Sigmoid colon (tissue), 6 donors: ENCODE measurements at regions not wholly inside any gene's neighbourhood (a gene's known extent, or its start where the extent isn't known, plus 50 kb on each side); places are given as distances from the start of the nearest gene placed in this dataset.

Experiments used
- DNase-seq: peaks from one replicate; pipeline ENCODE4 v3.0.0-alpha.2; 2019
- H3K27ac ChIP-seq, 4 donors: fragments of 200-600 bp; sonication (generic); one replicate each; pipeline ENCODE4 v1.5.1; 2016 to 2019; ENCODE audit warnings: mild to moderate bottlenecking in 1 of 4
- H3K27me3 ChIP-seq, 3 donors: fragments of 200-600 bp; sonication (generic); one replicate each; pipeline ENCODE4 v1.5.1; 2019; ENCODE audit warnings: mild to moderate bottlenecking in 1 of 3
- H3K36me3 ChIP-seq, 4 donors: fragments of 200-600 bp; sonication (generic); one replicate each; pipeline ENCODE4 v1.5.1; 2016 to 2019
- H3K4me1 ChIP-seq, 4 donors: fragments of 200-600 bp; sonication (generic); one replicate each; pipeline ENCODE4 v1.5.1; 2017 to 2019
- H3K4me3 ChIP-seq, 4 donors: fragments of 200-600 bp; sonication (generic); one replicate each; pipeline ENCODE4 v1.5.1; 2017 to 2019; ENCODE audit warnings: mild to moderate bottlenecking in 2 of 4, moderate library complexity in 1 of 4
- H3K9me3 ChIP-seq, 4 donors: fragments of 200-600 bp in 3 of 4; sonication (generic) in 3 of 4; one replicate each; pipeline versions ENCODE4 v1.5.1 to v1.6.1; 2013 to 2019
- EP300 ChIP-seq, 4 donors: sonication (generic); formaldehyde crosslinking; IDR thresholded peaks; one replicate each; pipeline ENCODE4 v1.6.1; 2017; ENCODE audit warnings: antibody characterized with exemption in 4 of 4
- POLR2A ChIP-seq, 2 donors: fragments of 450-650 bp; IDR thresholded peaks; one replicate each; pipeline ENCODE4 v1.6.1; 2016; ENCODE audit warnings: antibody characterized with exemption in 2 of 2, mild to moderate bottlenecking in 2 of 2, moderate library complexity in 2 of 2
- POLR2AphosphoS5 ChIP-seq, 4 donors: sonication (generic); formaldehyde crosslinking; IDR thresholded peaks; one replicate each; pipeline ENCODE4 v1.6.1; 2017; ENCODE audit warnings: antibody characterized with exemption in 4 of 4
- WGBS, 2 donors: extraction: QIAGEN DNeasy Blood & Tissue Kit; methylation state at CpG; one replicate each; pipeline ENCODE4 v1.1.7; 2013; 5-methylcytosine and 5-hydroxymethylcytosine counted together
- intact Hi-C: fragments of 100-400 bp; cut with DNase I; formaldehyde crosslinking; loops from one replicate; pipeline ENCODE4 v1.15.1; 2023
- TF ChIP-seq, protein P1 (sequence below), 4 experiments: fragments of 450-650 bp in 3 of 4; fragments of 200-600 bp in 1 of 4; IDR thresholded peaks; one replicate each; pipeline ENCODE4 v1.5.1; 2016 to 2019; ENCODE audit warnings: antibody characterized with exemption in 4 of 4, mild to moderate bottlenecking in 3 of 4, moderate library complexity in 2 of 4
- donor health status: healthy with polysubstance abuse.
- donor health status: healthy.

DNA sequence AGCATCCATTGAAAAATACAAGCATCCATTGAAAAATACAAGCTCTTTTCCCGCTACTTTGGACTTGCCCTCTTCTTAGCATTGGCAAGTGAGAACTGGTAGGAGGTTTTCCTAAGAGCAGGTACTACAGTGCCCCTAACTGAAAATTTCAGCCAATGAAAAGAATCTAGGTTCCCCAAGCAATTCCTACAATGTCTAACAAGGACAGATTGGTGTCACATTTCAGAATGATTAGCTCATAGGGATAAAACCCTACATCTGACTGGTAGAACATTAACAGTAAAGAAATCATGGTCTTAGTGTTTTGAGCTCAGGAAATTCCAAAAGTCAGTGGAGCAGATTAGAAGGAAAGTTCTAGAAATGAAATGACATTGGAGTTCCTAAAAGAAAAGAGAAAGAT is 68.6 kb upstream of the QRFPR start:
- H3K4me3 ChIP-seq = no peak overlapping the region
- no peak overlapping the region for H3K27ac ChIP-seq
- WGBS, 2 donors = 98% methylated on average over 1 of the region's 1 CpG
- TF ChIP-seq, protein P1, sequence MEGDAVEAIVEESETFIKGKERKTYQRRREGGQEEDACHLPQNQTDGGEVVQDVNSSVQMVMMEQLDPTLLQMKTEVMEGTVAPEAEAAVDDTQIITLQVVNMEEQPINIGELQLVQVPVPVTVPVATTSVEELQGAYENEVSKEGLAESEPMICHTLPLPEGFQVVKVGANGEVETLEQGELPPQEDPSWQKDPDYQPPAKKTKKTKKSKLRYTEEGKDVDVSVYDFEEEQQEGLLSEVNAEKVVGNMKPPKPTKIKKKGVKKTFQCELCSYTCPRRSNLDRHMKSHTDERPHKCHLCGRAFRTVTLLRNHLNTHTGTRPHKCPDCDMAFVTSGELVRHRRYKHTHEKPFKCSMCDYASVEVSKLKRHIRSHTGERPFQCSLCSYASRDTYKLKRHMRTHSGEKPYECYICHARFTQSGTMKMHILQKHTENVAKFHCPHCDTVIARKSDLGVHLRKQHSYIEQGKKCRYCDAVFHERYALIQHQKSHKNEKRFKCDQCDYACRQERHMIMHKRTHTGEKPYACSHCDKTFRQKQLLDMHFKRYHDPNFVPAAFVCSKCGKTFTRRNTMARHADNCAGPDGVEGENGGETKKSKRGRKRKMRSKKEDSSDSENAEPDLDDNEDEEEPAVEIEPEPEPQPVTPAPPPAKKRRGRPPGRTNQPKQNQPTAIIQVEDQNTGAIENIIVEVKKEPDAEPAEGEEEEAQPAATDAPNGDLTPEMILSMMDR (IDR thresholded peaks at IDR 0.05) = no peak
- TF ChIP-seq POLR2A (IDR thresholded peaks at IDR 0.05) (no peak), EP300 (IDR thresholded peaks at IDR 0.05) (no peak), POLR2AphosphoS5 (IDR thresholded peaks at IDR 0.05) (no peak)
- H3K4me1 ChIP-seq = no peaks in the 10 kb centered on the region
- no peaks in the 10 kb centered on the region for H3K9me3 ChIP-seq
- intact Hi-C loops = no loop called here
- DNase-seq = no peak
- no peaks in the 10 kb centered on the region for H3K27me3 ChIP-seq
- no peaks in the 10 kb centered on the region for H3K36me3 ChIP-seq

DNA sequence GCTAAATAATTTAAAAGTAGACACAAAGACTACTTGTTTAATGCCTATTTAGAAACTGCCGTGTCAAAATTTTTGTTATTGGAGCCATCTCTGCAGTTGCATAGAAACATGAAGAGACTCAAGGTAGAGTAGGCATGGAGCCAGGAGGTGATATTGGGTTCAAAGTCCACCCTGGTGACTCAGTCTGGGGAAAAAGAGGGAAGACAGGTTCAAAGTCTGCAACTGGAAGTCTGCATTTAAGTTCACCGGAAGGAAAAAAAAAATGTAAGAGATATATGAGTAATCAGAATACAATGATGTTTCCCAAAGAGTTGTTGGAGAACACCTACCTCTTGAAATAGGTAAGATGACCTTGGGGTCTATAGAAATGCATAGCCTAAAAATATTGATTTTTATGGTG is 67.4 kb upstream of the QRFPR start:
- TF ChIP-seq POLR2AphosphoS5 (IDR thresholded peaks at IDR 0.05) = no peak
- no peak for TF ChIP-seq POLR2A (IDR thresholded peaks at IDR 0.05)
- TF ChIP-seq, protein P1 (IDR thresholded peaks at IDR 0.05) = no peak
- no peak for TF ChIP-seq EP300 (IDR thresholded peaks at IDR 0.05)
- 14 to 79% methylated on average over 2 of the region's 2 CpGs for WGBS, 2 donors
- Histone ChIP-seq H3K27ac (no peak overlapping the region), H3K27me3 (no peaks in the 10 kb centered on the region), H3K4me3 (no peak overlapping the region), H3K4me1 (no peaks in the 10 kb centered on the region), H3K9me3 (no peaks in the 10 kb centered on the region), H3K36me3 (no peaks in the 10 kb centered on the region)
- intact Hi-C loops = no loop called here
- no peak for DNase-seq

DNA sequence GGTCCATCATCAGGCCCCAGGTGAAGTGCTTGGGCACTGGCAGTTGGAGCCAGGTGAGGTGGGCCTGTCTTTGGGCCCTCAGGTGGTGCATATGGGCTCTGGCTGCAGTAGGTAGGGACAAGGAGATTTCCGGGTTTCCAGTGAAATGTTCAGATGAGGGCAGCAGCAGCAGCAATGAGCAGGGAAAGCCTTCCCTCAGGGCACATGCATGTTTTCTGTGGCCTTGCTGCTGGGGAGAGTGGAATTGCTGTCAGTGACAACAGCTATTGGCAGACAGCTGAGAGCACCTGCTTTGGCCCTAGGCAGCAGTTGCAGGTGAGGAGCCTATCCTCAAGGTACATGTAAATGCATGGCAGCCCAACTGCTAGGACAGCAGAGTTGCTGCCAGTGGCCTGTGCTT is 58.9 kb upstream of the QRFPR start:
- Histone ChIP-seq H3K27ac (no peak overlapping the region), H3K36me3 (no peaks in the 10 kb centered on the region), H3K4me3 (no peak overlapping the region), H3K27me3 (no peaks in the 10 kb centered on the region), H3K4me1 (no peaks in the 10 kb centered on the region), H3K9me3 (peaks cover 0 to 6% (median 2%) of the 10 kb centered on the region in 4 donors)
- intact Hi-C loops = no loop called here
- TF ChIP-seq POLR2A (IDR thresholded peaks at IDR 0.05) = no peak
- no peak for TF ChIP-seq EP300 (IDR thresholded peaks at IDR 0.05)
- TF ChIP-seq, protein P1 (IDR thresholded peaks at IDR 0.05) = no peak
- TF ChIP-seq POLR2AphosphoS5 (IDR thresholded peaks at IDR 0.05) = no peak
- WGBS, 2 donors = 92 to 94% methylated on average over 1 of the region's 1 CpG
- DNase-seq = no peak
